ENCODE measurements at regions not wholly inside any gene's neighbourhood (a gene's known extent, or its start where the extent isn't known, plus 50 kb on each side); places are given as distances from the start of the nearest gene placed in this dataset.
"Not testable (repeated sequence)": the region's sequence is repeated elsewhere in the genome, so short reads cannot be mapped to it uniquely, and the experiment has no call there.

GRCh38 chr3:118537454-118537853 lies 497.2 kb downstream of the IGSF11 start:
- no peak for TF ChIP-seq CTCF (IDR thresholded peaks at IDR 0.05)
- no peaks in the 10 kb centered on the region for H3K4me1 Mint-ChIP-seq (ENCODE audit: low read depth)

GRCh38 chr3:118538187-118538586 lies 496.5 kb downstream of the IGSF11 start:
- H3K9me3 Mint-ChIP-seq: peaks cover 44% of the 10 kb centered on the region
- no peak for DNase-seq
- H3K27ac Mint-ChIP-seq: no peak overlapping the region
- H3K4me3 Mint-ChIP-seq: no peak overlapping the region
- H3K27me3 Mint-ChIP-seq (ENCODE audit: insufficient read depth): no peaks in the 10 kb centered on the region
- no peaks in the 10 kb centered on the region for H3K4me1 Mint-ChIP-seq (ENCODE audit: low read depth)
- TF ChIP-seq CTCF (IDR thresholded peaks at IDR 0.05): no peak
- no peaks in the 10 kb centered on the region for H3K36me3 Mint-ChIP-seq (ENCODE audit: low read depth)

More at GRCh38 chr3:118537454-118537853, 497.2 kb downstream of the IGSF11 start:
- H3K27ac Mint-ChIP-seq: no peak overlapping the region
- no peak overlapping the region for H3K4me3 Mint-ChIP-seq
- H3K27me3 Mint-ChIP-seq (ENCODE audit: insufficient read depth): no peaks in the 10 kb centered on the region
- no peak for DNase-seq
- H3K9me3 Mint-ChIP-seq: peaks cover 41% of the 10 kb centered on the region
- no peaks in the 10 kb centered on the region for H3K36me3 Mint-ChIP-seq (ENCODE audit: low read depth)

GRCh38 chr3:118539820-118540447 lies 494.7 kb downstream of the IGSF11 start:
- peaks cover 52% of the 10 kb centered on the region for H3K9me3 Mint-ChIP-seq
- H3K36me3 Mint-ChIP-seq (ENCODE audit: low read depth); H3K4me3 Mint-ChIP-seq; H3K27me3 Mint-ChIP-seq (ENCODE audit: insufficient read depth); H3K4me1 Mint-ChIP-seq (ENCODE audit: low read depth); DNase-seq; H3K27ac Mint-ChIP-seq: not testable (repeated sequence)

- not testable (repeated sequence) for H3K4me1 Mint-ChIP-seq (ENCODE audit: low read depth); H3K27ac Mint-ChIP-seq; H3K36me3 Mint-ChIP-seq (ENCODE audit: low read depth); H3K4me3 Mint-ChIP-seq; DNase-seq; H3K27me3 Mint-ChIP-seq (ENCODE audit: insufficient read depth)
- peaks cover 56% of the 10 kb centered on the region for H3K9me3 Mint-ChIP-seq
These were observed 494.2 kb downstream of the IGSF11 start for GRCh38 chr3:118540448-118540821.

- Mint-ChIP-seq H3K27me3 (ENCODE audit: insufficient read depth) (no peaks in the 10 kb centered on the region), H3K27ac (no peak overlapping the region), H3K9me3 (peaks cover 59% of the 10 kb centered on the region), H3K36me3 (ENCODE audit: low read depth) (peaks cover 4% of the 10 kb centered on the region; the same call in 1 of the 2 replicates), H3K4me1 (ENCODE audit: low read depth) (no peaks in the 10 kb centered on the region), H3K4me3 (no peak overlapping the region)
- TF ChIP-seq CTCF (IDR thresholded peaks at IDR 0.05): no peak
- DNase-seq: no peak
These were observed 493.8 kb downstream of the IGSF11 start for GRCh38 chr3:118540826-118541225.

- no peak for TF ChIP-seq CTCF (IDR thresholded peaks at IDR 0.05)
- H3K4me3 Mint-ChIP-seq: no peak overlapping the region
- no peaks in the 10 kb centered on the region for H3K4me1 Mint-ChIP-seq (ENCODE audit: low read depth)
- no peak for DNase-seq
- H3K27ac Mint-ChIP-seq: no peak overlapping the region
- H3K36me3 Mint-ChIP-seq (ENCODE audit: low read depth): peaks cover 4% of the 10 kb centered on the region; the same call in 1 of the 2 replicates
- peaks cover 58% of the 10 kb centered on the region for H3K9me3 Mint-ChIP-seq
- no peaks in the 10 kb centered on the region for H3K27me3 Mint-ChIP-seq (ENCODE audit: insufficient read depth)
These were observed 492.9 kb downstream of the IGSF11 start for GRCh38 chr3:118541796-118542195.
